ENCODE measurements at regions not wholly inside any gene's neighbourhood (a gene's known extent, or its start where the extent isn't known, plus 50 kb on each side); places are given as distances from the start of the nearest gene placed in this dataset.

- DNase-seq (ENCODE audit: insufficient read length, low spot score) (no peak), FAIRE-seq (no peak)
- no peak for TF ChIP-seq POU2F2 (IDR thresholded peaks at IDR 0.05; ENCODE audit: low read depth, low read length)
- no peak for TF ChIP-seq PAX5 (IDR thresholded peaks at IDR 0.05; ENCODE audit: insufficient read depth, low read length, severe bottlenecking)
- no peak for TF ChIP-seq TAF1 (IDR thresholded peaks at IDR 0.05; ENCODE audit: low read depth, low read length)
These were observed 739.7 kb upstream of the ANKRD30A start for GRCh38 chr10:36385693-36386092.

GRCh38 chr10:36383349-36383748 lies 741.3 kb upstream of the FZD8 start:
- TF ChIP-seq SPI1 (IDR thresholded peaks at IDR 0.05; ENCODE audit: low read depth, low read length) (no peak), POLR2A (IDR thresholded peaks at IDR 0.05; ENCODE audit: low read depth, low read length) (no peak), POLR2AphosphoS5 (IDR thresholded peaks at IDR 0.05; ENCODE audit: low read depth, low read length) (no peak), PAX5 (IDR thresholded peaks at IDR 0.05; ENCODE audit: insufficient read depth, low read length, severe bottlenecking) (no peak), POU2F2 (IDR thresholded peaks at IDR 0.05; ENCODE audit: low read depth, low read length) (no peak), TAF1 (IDR thresholded peaks at IDR 0.05; ENCODE audit: low read depth, low read length) (no peak)
- no peak for DNase-seq (ENCODE audit: insufficient read length, low spot score)
- FAIRE-seq: no peak

- FAIRE-seq: no peak
- DNase-seq (ENCODE audit: insufficient read length, low spot score): no peak
- TF ChIP-seq POLR2AphosphoS5 (IDR thresholded peaks at IDR 0.05; ENCODE audit: low read depth, low read length) (no peak), POU2F2 (IDR thresholded peaks at IDR 0.05; ENCODE audit: low read depth, low read length) (no peak), SPI1 (IDR thresholded peaks at IDR 0.05; ENCODE audit: low read depth, low read length) (no peak), TAF1 (IDR thresholded peaks at IDR 0.05; ENCODE audit: low read depth, low read length) (no peak), PAX5 (IDR thresholded peaks at IDR 0.05; ENCODE audit: insufficient read depth, low read length, severe bottlenecking) (no peak), POLR2A (IDR thresholded peaks at IDR 0.05; ENCODE audit: low read depth, low read length) (no peak)
These were observed 739.7 kb upstream of the FZD8 start for GRCh38 chr10:36381748-36382147.

- DNase-seq (ENCODE audit: insufficient read length, low spot score) (no peak), FAIRE-seq (no peak)
- TF ChIP-seq PAX5 (IDR thresholded peaks at IDR 0.05; ENCODE audit: insufficient read depth, low read length, severe bottlenecking) (no peak), POLR2AphosphoS5 (IDR thresholded peaks at IDR 0.05; ENCODE audit: low read depth, low read length) (no peak), TAF1 (IDR thresholded peaks at IDR 0.05; ENCODE audit: low read depth, low read length) (no peak), POU2F2 (IDR thresholded peaks at IDR 0.05; ENCODE audit: low read depth, low read length) (no peak), SPI1 (IDR thresholded peaks at IDR 0.05; ENCODE audit: low read depth, low read length) (no peak), POLR2A (IDR thresholded peaks at IDR 0.05; ENCODE audit: low read depth, low read length) (no peak)
These were observed 738.4 kb upstream of the FZD8 start for GRCh38 chr10:36380538-36380937.

GRCh38 chr10:36375107-36375506 lies 733.0 kb upstream of the FZD8 start:
- DNase-seq (ENCODE audit: insufficient read length, low spot score): no peak
- FAIRE-seq: no peak
- no peak for TF ChIP-seq PAX5 (IDR thresholded peaks at IDR 0.05; ENCODE audit: insufficient read depth, low read length, severe bottlenecking)
- no peak for TF ChIP-seq POLR2AphosphoS5 (IDR thresholded peaks at IDR 0.05; ENCODE audit: low read depth, low read length)
- no peak for TF ChIP-seq TAF1 (IDR thresholded peaks at IDR 0.05; ENCODE audit: low read depth, low read length)
- no peak for TF ChIP-seq POU2F2 (IDR thresholded peaks at IDR 0.05; ENCODE audit: low read depth, low read length)
- TF ChIP-seq POLR2A (IDR thresholded peaks at IDR 0.05; ENCODE audit: low read depth, low read length): no peak
- TF ChIP-seq SPI1 (IDR thresholded peaks at IDR 0.05; ENCODE audit: low read depth, low read length): no peak

GRCh38 chr10:36373424-36374096 lies 731.5 kb upstream of the FZD8 start:
- FAIRE-seq (no peak), DNase-seq (ENCODE audit: insufficient read length, low spot score) (no peak)
- TF ChIP-seq TAF1 (IDR thresholded peaks at IDR 0.05; ENCODE audit: low read depth, low read length) (no peak), POLR2AphosphoS5 (IDR thresholded peaks at IDR 0.05; ENCODE audit: low read depth, low read length) (no peak), POU2F2 (IDR thresholded peaks at IDR 0.05; ENCODE audit: low read depth, low read length) (no peak), PAX5 (IDR thresholded peaks at IDR 0.05; ENCODE audit: insufficient read depth, low read length, severe bottlenecking) (no peak), SPI1 (IDR thresholded peaks at IDR 0.05; ENCODE audit: low read depth, low read length) (no peak), POLR2A (IDR thresholded peaks at IDR 0.05; ENCODE audit: low read depth, low read length) (no peak)

GRCh38 chr10:36367362-36367761 lies 725.3 kb upstream of the FZD8 start:
- TF ChIP-seq POLR2A (IDR thresholded peaks at IDR 0.05; ENCODE audit: low read depth, low read length) (no peak), TAF1 (IDR thresholded peaks at IDR 0.05; ENCODE audit: low read depth, low read length) (no peak), SPI1 (IDR thresholded peaks at IDR 0.05; ENCODE audit: low read depth, low read length) (no peak), POLR2AphosphoS5 (IDR thresholded peaks at IDR 0.05; ENCODE audit: low read depth, low read length) (no peak), PAX5 (IDR thresholded peaks at IDR 0.05; ENCODE audit: insufficient read depth, low read length, severe bottlenecking) (no peak), POU2F2 (IDR thresholded peaks at IDR 0.05; ENCODE audit: low read depth, low read length) (no peak)
- DNase-seq (ENCODE audit: insufficient read length, low spot score) (no peak), FAIRE-seq (no peak)

GRCh38 chr10:36366843-36367242 lies 724.7 kb upstream of the FZD8 start:
- FAIRE-seq (no peak), DNase-seq (ENCODE audit: insufficient read length, low spot score) (no peak)
- TF ChIP-seq POLR2A (IDR thresholded peaks at IDR 0.05; ENCODE audit: low read depth, low read length): no peak

- FAIRE-seq (no peak), DNase-seq (ENCODE audit: insufficient read length, low spot score) (no peak)
- TF ChIP-seq PAX5 (IDR thresholded peaks at IDR 0.05; ENCODE audit: insufficient read depth, low read length, severe bottlenecking): no peak
- TF ChIP-seq POU2F2 (IDR thresholded peaks at IDR 0.05; ENCODE audit: low read depth, low read length): no peak
- no peak for TF ChIP-seq TAF1 (IDR thresholded peaks at IDR 0.05; ENCODE audit: low read depth, low read length)
- no peak for TF ChIP-seq POLR2AphosphoS5 (IDR thresholded peaks at IDR 0.05; ENCODE audit: low read depth, low read length)
- TF ChIP-seq POLR2A (IDR thresholded peaks at IDR 0.05; ENCODE audit: low read depth, low read length): no peak
- no peak for TF ChIP-seq SPI1 (IDR thresholded peaks at IDR 0.05; ENCODE audit: low read depth, low read length)
These were observed 724.0 kb upstream of the FZD8 start for GRCh38 chr10:36366065-36366464.

- TF ChIP-seq POLR2A (IDR thresholded peaks at IDR 0.05; ENCODE audit: low read depth, low read length) (no peak), SPI1 (IDR thresholded peaks at IDR 0.05; ENCODE audit: low read depth, low read length) (no peak), TAF1 (IDR thresholded peaks at IDR 0.05; ENCODE audit: low read depth, low read length) (no peak), POLR2AphosphoS5 (IDR thresholded peaks at IDR 0.05; ENCODE audit: low read depth, low read length) (no peak), POU2F2 (IDR thresholded peaks at IDR 0.05; ENCODE audit: low read depth, low read length) (no peak), PAX5 (IDR thresholded peaks at IDR 0.05; ENCODE audit: insufficient read depth, low read length, severe bottlenecking) (no peak)
- FAIRE-seq (no peak), DNase-seq (ENCODE audit: insufficient read length, low spot score) (no peak)
These were observed 720.2 kb upstream of the FZD8 start for GRCh38 chr10:36362257-36362656.

Data from GM12891 (cell line).